ENCODE measurements at regions not wholly inside any gene's neighbourhood (a gene's known extent, or its start where the extent isn't known, plus 50 kb on each side); places are given as distances from the start of the nearest gene placed in this dataset.

- BruUV-seq (replicated peaks), result no TSS peak
- POLR2A ChIA-PET, result no interaction called here
These were observed 57.4 kb downstream of the NAV1 start for GRCh38 chr1:201596101-201596868.

More at GRCh38 chr1:201596101-201596868, 57.4 kb downstream of the NAV1 start:
- Histone ChIP-seq H3K36me3 (ENCODE audit: control insufficient read depth in 1 of 2, insufficient read depth in 2 of 2, low read length in 2 of 2) (no peaks in the 10 kb centered on the region), H3K79me2 (ENCODE audit: insufficient read depth, low read length) (no peaks in the 10 kb centered on the region), H2AFZ (ENCODE audit: low read depth, low read length, poor library complexity, severe bottlenecking) (no peak overlapping the region), H3K4me2 (ENCODE audit: low read length) (no peak overlapping the region), H4K20me1 (ENCODE audit: insufficient read depth) (no peaks in the 10 kb centered on the region), H3K9me2 (ENCODE audit: insufficient read depth) (no peaks in the 10 kb centered on the region), H3K9me3 (ENCODE audit: control insufficient read depth in 1 of 2, insufficient read depth in 1 of 2, low read depth in 1 of 2, low read length in 2 of 2) (no peaks in the 10 kb centered on the region), H3K4me3 (replicated peaks in 1 of 2; ENCODE audit: low read depth in 1 of 2, low read length in 2 of 2) (no peak overlapping the region), H3K27me3 (ENCODE audit: insufficient read depth, low read length) (peaks cover 28% of the 10 kb centered on the region; the same call in 1 of the 2 replicates), H3K4me1 (ENCODE audit: control insufficient read depth in 1 of 2, insufficient read depth in 2 of 2, low read length in 2 of 2) (peaks cover 0 to 13% of the 10 kb centered on the region in 2 experiments; a peak in 1 of 4 replicates), H3K9ac (ENCODE audit: low read length) (no peak overlapping the region), H3K27ac (ENCODE audit: low read depth, low read length) (no peak overlapping the region)
- intact Hi-C loops (cut with micrococcal nuclease), result no loop called here
- ChIA-PET RAD21 (ENCODE audit: low non-redundant PET in 1 of 2, low total read pairs in 2 of 2, uncharacterized antibody in 2 of 2, unreplicated experiment in 2 of 2) (no interaction called here), CTCF (no interaction called here)
- ATAC-seq (no peak), DNase-seq (ENCODE audit: low read depth, low spot score) (no peak)
- TF ChIP-seq ZNF274 (IDR thresholded peaks at IDR 0.05; ENCODE audit: low read depth, low read length) (no peak), REST (IDR thresholded peaks at IDR 0.05; ENCODE audit: low read depth) (no peak)
